Activated CD8-positive, alpha-beta memory T cell treated with anti-CD3 and anti-CD28 coated beads, Interleukin-2, amount 50 U/mL, for 48 hours (primary cell): ENCODE measurements at regions not wholly inside any gene's neighbourhood (a gene's known extent, or its start where the extent isn't known, plus 50 kb on each side); places are given as distances from the start of the nearest gene placed in this dataset.
"Not testable (repeated sequence)": the region's sequence is repeated elsewhere in the genome, so short reads cannot be mapped to it uniquely, and the experiment has no call there.

Experiments used
- DNase-seq: peaks from one replicate; pipeline ENCODE4 v3.0.0-alpha.2; 2020

GRCh38 chr18:47727409-47727808 is 203.1 kb downstream of the SMAD2 start:
- DNase-seq, result no peak

GRCh38 chr18:47726550-47726949 is 203.9 kb downstream of the SMAD2 start:
- DNase-seq, result no peak

- no peak for DNase-seq
Observed at GRCh38 chr18:47725656-47726055, 204.8 kb downstream of the SMAD2 start.

GRCh38 chr18:47724186-47724975 is 206.1 kb downstream of the SMAD2 start:
- no peak for DNase-seq

GRCh38 chr18:47721876-47722275 is 208.6 kb downstream of the SMAD2 start:
- DNase-seq, result no peak

GRCh38 chr18:47720741-47721140 is 209.7 kb downstream of the SMAD2 start:
- DNase-seq, result no peak

GRCh38 chr18:47719096-47719780 is 211.2 kb downstream of the SMAD2 start:
- no peak for DNase-seq

GRCh38 chr18:47718646-47719045 is 211.8 kb downstream of the SMAD2 start:
- no peak for DNase-seq

GRCh38 chr18:47717257-47717656 is 213.2 kb downstream of the SMAD2 start:
- DNase-seq, result no peak

GRCh38 chr18:47716632-47717185 is 213.8 kb downstream of the SMAD2 start:
- no peak for DNase-seq

- no peak for DNase-seq
Observed at GRCh38 chr18:47710451-47710850, 220.0 kb downstream of the SMAD2 start.

- no peak for DNase-seq
Observed at GRCh38 chr18:47709556-47709955, 220.9 kb downstream of the SMAD2 start.

- DNase-seq, result no peak
Observed at GRCh38 chr18:47708206-47708605, 222.3 kb downstream of the SMAD2 start.

GRCh38 chr18:47701134-47701533 is 229.3 kb downstream of the SMAD2 start:
- DNase-seq, result no peak

GRCh38 chr18:47696870-47697269 is 233.6 kb downstream of the SMAD2 start:
- no peak for DNase-seq

- no peak for DNase-seq
Observed at GRCh38 chr18:47691611-47692010, 238.8 kb downstream of the SMAD2 start.

GRCh38 chr18:47690778-47691177 is 239.7 kb downstream of the SMAD2 start:
- not testable (repeated sequence) for DNase-seq

GRCh38 chr18:47689371-47689770 is 241.1 kb downstream of the SMAD2 start:
- no peak for DNase-seq

GRCh38 chr18:47686806-47687205 is 243.7 kb downstream of the SMAD2 start:
- DNase-seq, result no peak

- no peak for DNase-seq
Observed at GRCh38 chr18:47683774-47684173, 246.7 kb downstream of the SMAD2 start.

GRCh38 chr18:47682876-47683275 is 247.6 kb downstream of the SMAD2 start:
- no peak for DNase-seq

GRCh38 chr18:47680488-47680887 is 250.0 kb downstream of the SMAD2 start:
- no peak for DNase-seq

- no peak for DNase-seq
Observed at GRCh38 chr18:47679864-47680263, 250.6 kb downstream of the SMAD2 start.

- no peak for DNase-seq
Observed at GRCh38 chr18:47677952-47678351, 252.5 kb downstream of the SMAD2 start.
